ENCODE measurements at regions not wholly inside any gene's neighbourhood (a gene's known extent, or its start where the extent isn't known, plus 50 kb on each side); places are given as distances from the start of the nearest gene placed in this dataset.

DNA sequence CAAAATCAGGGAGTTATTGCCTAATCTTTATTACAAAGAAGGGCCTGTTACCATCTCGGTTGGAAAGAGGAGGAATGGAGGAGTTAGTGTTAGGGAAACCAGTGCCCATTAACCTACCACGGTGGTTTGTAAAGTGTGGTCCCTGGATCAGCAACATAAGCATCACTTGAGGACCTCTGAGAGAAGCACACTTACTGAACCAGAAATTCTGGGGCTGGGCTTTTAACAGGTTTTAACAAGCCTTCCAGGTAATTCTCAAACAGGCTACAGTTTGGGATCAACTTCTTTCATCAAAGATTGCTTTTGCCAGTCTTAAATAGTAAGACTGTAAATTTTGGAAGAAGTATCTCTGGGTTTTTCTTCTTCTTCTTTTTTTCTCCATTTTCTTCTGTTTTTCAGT lies 329.5 kb upstream of the JAG1 start:
- DNase-seq (ENCODE audit: low read depth in 6 of 9, low spot score in 9 of 9) = no peak
- Histone ChIP-seq H3K36me3 (ENCODE audit: control insufficient read depth in 2 of 2, insufficient read depth in 2 of 2, low read length in 1 of 2) (no peaks in the 10 kb centered on the region), H3K4me3 (ENCODE audit: low read length in 2 of 2) (no peak overlapping the region), H3K27me3 (ENCODE audit: control insufficient read depth in 2 of 2, insufficient read depth in 1 of 2, low read length in 1 of 2) (no peaks in the 10 kb centered on the region), H3K27ac (ENCODE audit: low read depth in 1 of 2, low read length in 1 of 2) (no peak overlapping the region), H3K9me3 (ENCODE audit: control insufficient read depth in 2 of 2, insufficient read depth in 1 of 2, low read length in 1 of 2) (no peaks in the 10 kb centered on the region), H3K4me1 (ENCODE audit: control insufficient read depth in 2 of 2, insufficient read depth in 2 of 2, low read length in 2 of 2) (no peaks in the 10 kb centered on the region)
- WGBS = 88% methylated on average over 2 of the region's 2 CpGs

DNA sequence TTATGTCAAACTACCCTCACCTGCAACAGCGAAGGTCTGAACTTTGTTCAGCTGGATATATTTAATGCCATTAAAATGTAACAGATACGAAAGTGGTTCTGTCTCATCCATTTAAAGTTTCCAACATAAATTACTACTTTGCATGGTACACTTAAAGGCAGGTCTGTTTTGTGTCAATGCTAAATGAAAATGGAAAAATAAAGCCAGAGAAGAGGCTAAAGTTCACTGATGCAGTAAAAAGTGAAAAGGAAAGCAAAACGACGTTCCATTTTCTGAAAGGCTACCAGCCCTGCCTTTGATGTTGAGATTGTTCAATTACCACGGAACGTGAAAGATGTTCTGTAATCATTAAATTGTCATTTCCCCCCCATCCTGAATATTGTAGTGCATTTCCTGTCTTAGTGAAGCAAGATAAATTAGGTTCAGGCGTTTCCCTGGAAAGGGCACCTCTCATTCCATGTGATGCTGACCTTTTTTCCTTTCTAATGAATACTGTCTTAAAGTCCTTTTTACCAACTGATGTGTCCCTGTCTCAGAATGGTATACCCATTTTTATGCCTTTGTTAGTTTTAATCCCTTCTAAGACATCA lies 334.7 kb upstream of the JAG1 start:
- no peak for DNase-seq (ENCODE audit: low read depth in 6 of 9, low spot score in 9 of 9)
- WGBS = 74% methylated on average over 7 of the region's 7 CpGs
- H3K36me3 ChIP-seq (ENCODE audit: control insufficient read depth in 2 of 2, insufficient read depth in 2 of 2, low read length in 1 of 2) = no peaks in the 10 kb centered on the region

DNA sequence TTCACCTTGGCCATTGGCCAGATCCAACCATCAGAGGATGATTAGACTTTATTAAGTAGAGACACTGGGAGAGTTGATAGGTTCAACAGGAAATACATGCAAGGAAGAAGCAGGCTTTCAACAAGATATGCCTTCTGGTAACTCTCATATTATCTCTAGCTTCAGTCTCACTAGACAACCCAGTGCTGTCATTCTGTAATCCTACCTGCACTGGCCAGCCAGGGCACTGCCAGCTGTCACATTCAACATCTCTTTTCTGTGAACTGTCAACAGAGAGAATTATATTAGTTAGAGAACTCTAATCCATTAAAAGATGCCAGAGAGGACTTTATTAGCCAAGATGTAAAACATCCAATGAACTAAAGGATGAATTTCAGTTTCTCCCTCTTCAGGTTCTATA lies 337.9 kb upstream of the JAG1 start:
- Histone ChIP-seq H3K36me3 (ENCODE audit: control insufficient read depth in 2 of 2, insufficient read depth in 2 of 2, low read length in 1 of 2) (no peaks in the 10 kb centered on the region), H3K27ac (ENCODE audit: low read depth in 1 of 2, low read length in 1 of 2) (no peak overlapping the region), H3K4me1 (ENCODE audit: control insufficient read depth in 2 of 2, insufficient read depth in 2 of 2, low read length in 2 of 2) (no peaks in the 10 kb centered on the region), H3K27me3 (ENCODE audit: control insufficient read depth in 2 of 2, insufficient read depth in 1 of 2, low read length in 1 of 2) (no peaks in the 10 kb centered on the region), H3K9me3 (ENCODE audit: control insufficient read depth in 2 of 2, insufficient read depth in 1 of 2, low read length in 1 of 2) (no peaks in the 10 kb centered on the region), H3K4me3 (ENCODE audit: low read length in 2 of 2) (no peak overlapping the region)
- no peak for DNase-seq (ENCODE audit: low read depth in 6 of 9, low spot score in 9 of 9)

More for the DNA sequence above, 334.7 kb upstream of the JAG1 start:
- no peaks in the 10 kb centered on the region for H3K4me1 ChIP-seq (ENCODE audit: control insufficient read depth in 2 of 2, insufficient read depth in 2 of 2, low read length in 2 of 2)
- H3K9me3 ChIP-seq (ENCODE audit: control insufficient read depth in 2 of 2, insufficient read depth in 1 of 2, low read length in 1 of 2) = no peaks in the 10 kb centered on the region
- H3K27me3 ChIP-seq (ENCODE audit: control insufficient read depth in 2 of 2, insufficient read depth in 1 of 2, low read length in 1 of 2) = no peaks in the 10 kb centered on the region
- no peak overlapping the region for H3K4me3 ChIP-seq (ENCODE audit: low read length in 2 of 2)
- no peak overlapping the region for H3K27ac ChIP-seq (ENCODE audit: low read depth in 1 of 2, low read length in 1 of 2)

DNA sequence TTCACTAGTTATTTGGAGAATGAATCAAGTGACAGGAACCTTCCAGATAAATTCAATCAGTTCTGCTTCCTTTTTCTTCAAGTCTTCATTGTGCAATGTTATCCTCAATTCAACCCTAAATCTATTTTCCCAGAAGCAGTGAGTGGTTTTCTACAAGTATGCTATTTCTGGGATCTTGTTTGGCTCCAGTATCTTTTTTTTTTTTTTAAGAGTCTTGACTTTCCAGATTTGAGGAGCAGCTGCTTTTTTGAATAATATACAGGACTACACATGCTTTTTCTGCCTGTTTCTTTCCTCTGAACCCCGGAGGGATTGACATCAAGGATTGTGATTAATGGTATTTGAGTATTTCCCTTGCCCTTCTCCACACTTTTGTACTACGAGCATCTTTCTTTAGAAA lies 339.2 kb upstream of the JAG1 start:
- no peaks in the 10 kb centered on the region for H3K27me3 ChIP-seq (ENCODE audit: control insufficient read depth in 2 of 2, insufficient read depth in 1 of 2, low read length in 1 of 2)
- DNase-seq (ENCODE audit: low read depth in 6 of 9, low spot score in 9 of 9) = no peak
- H3K4me3 ChIP-seq (ENCODE audit: low read length in 2 of 2) = no peak overlapping the region
- WGBS = 82% methylated on average over 2 of the region's 2 CpGs
- H3K9me3 ChIP-seq (ENCODE audit: control insufficient read depth in 2 of 2, insufficient read depth in 1 of 2, low read length in 1 of 2) = no peaks in the 10 kb centered on the region
- H3K27ac ChIP-seq (ENCODE audit: low read depth in 1 of 2, low read length in 1 of 2) = no peak overlapping the region
- H3K36me3 ChIP-seq (ENCODE audit: control insufficient read depth in 2 of 2, insufficient read depth in 2 of 2, low read length in 1 of 2) = no peaks in the 10 kb centered on the region
- no peaks in the 10 kb centered on the region for H3K4me1 ChIP-seq (ENCODE audit: control insufficient read depth in 2 of 2, insufficient read depth in 2 of 2, low read length in 2 of 2)

DNA sequence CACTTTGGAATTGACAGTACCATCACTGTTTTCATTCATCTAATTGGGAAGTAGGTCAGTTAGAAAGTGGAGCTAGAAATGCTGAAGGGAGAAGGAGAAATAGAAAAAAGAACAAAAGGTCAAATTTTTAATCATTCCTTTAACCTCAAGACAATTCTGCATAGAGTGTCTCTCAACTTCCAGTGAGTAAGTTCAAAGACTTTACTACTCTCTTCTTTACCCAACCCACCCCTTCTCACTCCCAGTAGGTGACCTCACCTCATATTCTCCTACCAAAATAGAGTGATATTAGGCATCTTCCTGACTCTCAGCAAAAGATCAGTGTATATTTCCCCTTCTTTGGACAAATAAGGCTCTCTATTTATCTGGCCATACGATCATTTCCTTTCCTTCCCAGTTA lies 340.0 kb upstream of the JAG1 start:
- DNase-seq (ENCODE audit: low read depth in 6 of 9, low spot score in 9 of 9) = no peak
- Histone ChIP-seq H3K9me3 (ENCODE audit: control insufficient read depth in 2 of 2, insufficient read depth in 1 of 2, low read length in 1 of 2) (no peaks in the 10 kb centered on the region), H3K27me3 (ENCODE audit: control insufficient read depth in 2 of 2, insufficient read depth in 1 of 2, low read length in 1 of 2) (no peaks in the 10 kb centered on the region), H3K4me3 (ENCODE audit: low read length in 2 of 2) (no peak overlapping the region), H3K4me1 (ENCODE audit: control insufficient read depth in 2 of 2, insufficient read depth in 2 of 2, low read length in 2 of 2) (no peaks in the 10 kb centered on the region), H3K36me3 (ENCODE audit: control insufficient read depth in 2 of 2, insufficient read depth in 2 of 2, low read length in 1 of 2) (no peaks in the 10 kb centered on the region), H3K27ac (ENCODE audit: low read depth in 1 of 2, low read length in 1 of 2) (no peak overlapping the region)
- 78% methylated on average over 1 of the region's 1 CpG for WGBS

DNA sequence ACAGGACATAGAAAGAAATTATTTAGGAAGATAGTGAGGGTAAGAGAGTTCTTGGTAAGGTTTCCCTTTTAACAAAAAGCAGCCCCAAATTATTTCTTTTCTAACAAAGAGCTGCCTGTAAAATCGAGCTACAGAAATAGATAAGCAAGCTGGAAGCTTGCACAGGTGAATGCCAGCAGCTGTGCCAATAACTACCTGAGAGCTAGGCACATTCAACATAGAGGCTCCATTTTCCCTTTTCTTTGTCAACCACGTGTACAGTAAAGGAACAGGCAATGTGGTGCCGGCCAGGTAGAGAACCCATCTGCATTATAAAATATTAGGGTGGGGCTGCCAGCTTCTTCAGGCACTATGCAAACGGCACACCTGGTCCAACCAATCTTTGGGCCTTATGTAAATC lies 341.6 kb upstream of the JAG1 start:
- Histone ChIP-seq H3K9me3 (ENCODE audit: control insufficient read depth in 2 of 2, insufficient read depth in 1 of 2, low read length in 1 of 2) (no peaks in the 10 kb centered on the region), H3K4me1 (ENCODE audit: control insufficient read depth in 2 of 2, insufficient read depth in 2 of 2, low read length in 2 of 2) (no peaks in the 10 kb centered on the region), H3K36me3 (ENCODE audit: control insufficient read depth in 2 of 2, insufficient read depth in 2 of 2, low read length in 1 of 2) (no peaks in the 10 kb centered on the region), H3K27me3 (ENCODE audit: control insufficient read depth in 2 of 2, insufficient read depth in 1 of 2, low read length in 1 of 2) (no peaks in the 10 kb centered on the region), H3K4me3 (ENCODE audit: low read length in 2 of 2) (no peak overlapping the region), H3K27ac (ENCODE audit: low read depth in 1 of 2, low read length in 1 of 2) (no peak overlapping the region)
- 89% methylated on average over 4 of the region's 4 CpGs for WGBS
- DNase-seq (ENCODE audit: low read depth in 6 of 9, low spot score in 9 of 9) = no peak

DNA sequence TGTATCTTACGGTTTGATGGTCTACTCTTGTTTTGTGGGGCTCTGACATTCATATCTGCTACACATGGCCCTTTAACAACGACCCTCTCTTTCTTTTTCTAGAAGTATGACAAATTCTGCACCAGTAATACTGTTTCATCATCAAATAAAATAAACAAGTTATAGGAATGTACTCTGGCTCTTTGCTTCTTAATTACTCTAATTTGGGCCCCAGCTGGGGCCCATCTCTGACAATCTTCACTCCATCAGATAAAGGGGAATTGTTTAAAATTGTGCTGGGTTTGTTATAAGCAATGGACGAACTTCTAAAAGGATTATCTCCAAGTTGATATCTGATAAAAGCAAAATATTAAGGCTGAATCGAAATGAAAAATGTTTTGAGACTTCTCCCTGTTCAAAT lies 343.6 kb upstream of the JAG1 start:
- WGBS = 84% methylated on average over 4 of the region's 4 CpGs
- H3K9me3 ChIP-seq (ENCODE audit: control insufficient read depth in 2 of 2, insufficient read depth in 1 of 2, low read length in 1 of 2) = no peaks in the 10 kb centered on the region
- no peak overlapping the region for H3K27ac ChIP-seq (ENCODE audit: low read depth in 1 of 2, low read length in 1 of 2)
- no peaks in the 10 kb centered on the region for H3K36me3 ChIP-seq (ENCODE audit: control insufficient read depth in 2 of 2, insufficient read depth in 2 of 2, low read length in 1 of 2)
- no peak for DNase-seq (ENCODE audit: low read depth in 6 of 9, low spot score in 9 of 9)
- no peaks in the 10 kb centered on the region for H3K27me3 ChIP-seq (ENCODE audit: control insufficient read depth in 2 of 2, insufficient read depth in 1 of 2, low read length in 1 of 2)
- no peaks in the 10 kb centered on the region for H3K4me1 ChIP-seq (ENCODE audit: control insufficient read depth in 2 of 2, insufficient read depth in 2 of 2, low read length in 2 of 2)
- H3K4me3 ChIP-seq (ENCODE audit: low read length in 2 of 2) = no peak overlapping the region

DNA sequence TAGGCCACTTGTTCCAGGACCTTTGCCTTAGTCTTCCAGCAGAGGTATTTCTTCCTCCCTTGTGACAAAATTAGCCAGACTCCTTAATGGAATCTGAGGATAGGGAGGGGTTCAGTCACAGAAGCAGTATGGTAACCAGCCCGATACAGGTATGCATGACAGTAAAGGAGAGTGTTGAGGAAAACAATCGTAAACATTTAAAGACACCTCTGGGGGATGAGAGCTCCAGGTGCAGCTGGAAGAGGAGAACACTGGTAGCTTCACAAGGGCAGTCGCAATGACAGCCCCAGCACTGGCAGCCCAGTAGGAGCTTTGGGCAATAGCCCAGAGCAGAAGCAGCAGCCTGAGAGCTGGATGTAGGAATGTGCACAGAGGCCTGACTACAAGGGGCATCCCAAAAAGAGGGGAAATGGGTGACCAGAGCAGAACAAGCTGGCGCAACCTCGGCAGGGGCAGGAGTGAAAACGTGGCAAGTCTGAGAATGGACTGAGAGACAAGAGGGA lies 344.9 kb upstream of the JAG1 start:
- 94% methylated on average over 6 of the region's 6 CpGs for WGBS
- Histone ChIP-seq H3K4me3 (ENCODE audit: low read length in 2 of 2) (no peak overlapping the region), H3K9me3 (ENCODE audit: control insufficient read depth in 2 of 2, insufficient read depth in 1 of 2, low read length in 1 of 2) (no peaks in the 10 kb centered on the region), H3K4me1 (ENCODE audit: control insufficient read depth in 2 of 2, insufficient read depth in 2 of 2, low read length in 2 of 2) (no peaks in the 10 kb centered on the region), H3K36me3 (ENCODE audit: control insufficient read depth in 2 of 2, insufficient read depth in 2 of 2, low read length in 1 of 2) (no peaks in the 10 kb centered on the region), H3K27ac (ENCODE audit: low read depth in 1 of 2, low read length in 1 of 2) (no peak overlapping the region), H3K27me3 (ENCODE audit: control insufficient read depth in 2 of 2, insufficient read depth in 1 of 2, low read length in 1 of 2) (no peaks in the 10 kb centered on the region)
- DNase-seq (ENCODE audit: low read depth in 6 of 9, low spot score in 9 of 9) = no peak

DNA sequence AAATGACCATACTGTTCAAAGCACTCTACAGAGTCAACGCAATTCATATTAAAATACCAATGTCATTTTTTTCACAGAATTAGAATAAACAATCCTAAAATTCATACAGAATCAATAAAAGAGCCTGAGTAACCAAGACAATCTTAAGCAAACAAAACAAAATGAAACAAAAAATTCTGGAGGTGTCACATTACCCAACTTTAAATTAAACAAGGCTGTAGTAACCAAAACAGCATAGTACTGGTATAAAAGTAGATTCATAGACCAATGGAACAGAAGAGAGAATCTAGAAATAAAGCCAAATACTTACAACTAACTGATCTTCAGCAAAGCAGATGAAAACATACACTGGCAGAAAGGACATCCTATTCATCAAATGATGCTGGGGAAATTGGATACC lies 346.9 kb upstream of the JAG1 start:
- Histone ChIP-seq H3K27me3 (ENCODE audit: control insufficient read depth in 2 of 2, insufficient read depth in 1 of 2, low read length in 1 of 2) (no peaks in the 10 kb centered on the region), H3K9me3 (ENCODE audit: control insufficient read depth in 2 of 2, insufficient read depth in 1 of 2, low read length in 1 of 2) (no peaks in the 10 kb centered on the region), H3K4me1 (ENCODE audit: control insufficient read depth in 2 of 2, insufficient read depth in 2 of 2, low read length in 2 of 2) (no peaks in the 10 kb centered on the region), H3K27ac (ENCODE audit: low read depth in 1 of 2, low read length in 1 of 2) (no peak overlapping the region), H3K4me3 (ENCODE audit: low read length in 2 of 2) (no peak overlapping the region), H3K36me3 (ENCODE audit: control insufficient read depth in 2 of 2, insufficient read depth in 2 of 2, low read length in 1 of 2) (no peaks in the 10 kb centered on the region)
- 99% methylated on average over 1 of the region's 1 CpG for WGBS
- no peak for DNase-seq (ENCODE audit: low read depth in 6 of 9, low spot score in 9 of 9)

DNA sequence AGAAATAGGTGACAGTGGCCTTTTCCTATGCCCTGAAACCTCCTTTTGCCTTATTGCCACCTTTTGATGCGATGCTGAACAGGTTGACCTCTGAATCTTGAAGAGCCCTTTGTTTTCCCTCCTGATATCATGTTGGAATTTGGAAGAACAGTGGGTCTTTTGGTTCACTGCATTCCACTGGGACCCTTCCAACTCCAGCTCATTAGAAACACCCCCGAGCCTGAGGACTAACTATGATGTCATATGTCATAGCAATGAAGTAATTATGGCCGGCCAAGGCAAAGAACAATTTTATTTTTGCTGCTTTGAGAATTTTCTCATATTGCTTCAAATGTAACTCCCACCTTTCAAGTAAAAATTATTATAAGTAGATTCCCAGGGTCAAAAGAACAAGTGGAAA lies 353.4 kb upstream of the JAG1 start:
- Histone ChIP-seq H3K4me3 (ENCODE audit: low read length in 2 of 2) (no peak overlapping the region), H3K27ac (ENCODE audit: low read depth in 1 of 2, low read length in 1 of 2) (no peak overlapping the region), H3K4me1 (ENCODE audit: control insufficient read depth in 2 of 2, insufficient read depth in 2 of 2, low read length in 2 of 2) (no peaks in the 10 kb centered on the region), H3K9me3 (ENCODE audit: control insufficient read depth in 2 of 2, insufficient read depth in 1 of 2, low read length in 1 of 2) (no peaks in the 10 kb centered on the region), H3K36me3 (ENCODE audit: control insufficient read depth in 2 of 2, insufficient read depth in 2 of 2, low read length in 1 of 2) (no peaks in the 10 kb centered on the region), H3K27me3 (ENCODE audit: control insufficient read depth in 2 of 2, insufficient read depth in 1 of 2, low read length in 1 of 2) (no peaks in the 10 kb centered on the region)
- no peak for DNase-seq (ENCODE audit: low read depth in 6 of 9, low spot score in 9 of 9)
- whole genome bisulfite sequencing = 90% methylated on average over 3 of the region's 3 CpGs
